ENCODE measurements at regions not wholly inside any gene's neighbourhood (a gene's known extent, or its start where the extent isn't known, plus 50 kb on each side); places are given as distances from the start of the nearest gene placed in this dataset.

GRCh38 chr14:58871573-58871972 is 233.8 kb downstream of the DACT1 start:
- H3K9me3 Mint-ChIP-seq (ENCODE audit: low read depth): no peaks in the 10 kb centered on the region
- H3K27me3 Mint-ChIP-seq: no peaks in the 10 kb centered on the region
- no peaks in the 10 kb centered on the region for H3K4me1 Mint-ChIP-seq (ENCODE audit: low read depth)
- H3K4me3 Mint-ChIP-seq: no peak overlapping the region
- no peaks in the 10 kb centered on the region for H3K36me3 Mint-ChIP-seq
- no peak overlapping the region for H3K27ac Mint-ChIP-seq

GRCh38 chr14:58872061-58872460 is 234.3 kb downstream of the DACT1 start:
- H3K4me1 Mint-ChIP-seq (ENCODE audit: low read depth): no peaks in the 10 kb centered on the region
- H3K27ac Mint-ChIP-seq: no peak overlapping the region
- no peak overlapping the region for H3K4me3 Mint-ChIP-seq
- no peaks in the 10 kb centered on the region for H3K27me3 Mint-ChIP-seq
- H3K9me3 Mint-ChIP-seq (ENCODE audit: low read depth): no peaks in the 10 kb centered on the region
- H3K36me3 Mint-ChIP-seq: no peaks in the 10 kb centered on the region

GRCh38 chr14:58873228-58873953 is 235.6 kb downstream of the DACT1 start:
- no peak overlapping the region for H3K27ac Mint-ChIP-seq
- H3K4me3 Mint-ChIP-seq: no peak overlapping the region
- peaks cover under 1% of the 10 kb centered on the region for H3K27me3 Mint-ChIP-seq
- no peaks in the 10 kb centered on the region for H3K4me1 Mint-ChIP-seq (ENCODE audit: low read depth)
- H3K9me3 Mint-ChIP-seq (ENCODE audit: low read depth): no peaks in the 10 kb centered on the region
- no peaks in the 10 kb centered on the region for H3K36me3 Mint-ChIP-seq

GRCh38 chr14:58875613-58876012 is 237.9 kb downstream of the DACT1 start:
- H3K4me3 Mint-ChIP-seq: no peak overlapping the region
- H3K4me1 Mint-ChIP-seq (ENCODE audit: low read depth): no peaks in the 10 kb centered on the region
- no peaks in the 10 kb centered on the region for H3K9me3 Mint-ChIP-seq (ENCODE audit: low read depth)
- H3K27me3 Mint-ChIP-seq: peaks cover 5% of the 10 kb centered on the region
- H3K36me3 Mint-ChIP-seq: no peaks in the 10 kb centered on the region
- no peak overlapping the region for H3K27ac Mint-ChIP-seq

- Mint-ChIP-seq H3K27me3 (peaks cover 5% of the 10 kb centered on the region), H3K4me3 (no peak overlapping the region), H3K36me3 (no peaks in the 10 kb centered on the region), H3K4me1 (ENCODE audit: low read depth) (no peaks in the 10 kb centered on the region), H3K9me3 (ENCODE audit: low read depth) (no peaks in the 10 kb centered on the region), H3K27ac (no peak overlapping the region)
Observed at GRCh38 chr14:58876608-58877007, 238.8 kb downstream of the DACT1 start.

GRCh38 chr14:58878439-58879139 is 240.8 kb downstream of the DACT1 start:
- Mint-ChIP-seq H3K4me1 (ENCODE audit: low read depth) (no peaks in the 10 kb centered on the region), H3K9me3 (ENCODE audit: low read depth) (no peaks in the 10 kb centered on the region), H3K27ac (no peak overlapping the region), H3K36me3 (no peaks in the 10 kb centered on the region), H3K4me3 (no peak overlapping the region), H3K27me3 (peaks cover 5% of the 10 kb centered on the region)

GRCh38 chr14:58881433-58881832 is 243.7 kb downstream of the DACT1 start:
- Mint-ChIP-seq H3K36me3 (no peaks in the 10 kb centered on the region), H3K4me1 (ENCODE audit: low read depth) (no peaks in the 10 kb centered on the region), H3K27ac (no peak overlapping the region), H3K4me3 (no peak overlapping the region), H3K27me3 (peaks cover 5% of the 10 kb centered on the region), H3K9me3 (ENCODE audit: low read depth) (no peaks in the 10 kb centered on the region)

GRCh38 chr14:58882577-58883018 is 244.8 kb downstream of the DACT1 start:
- H3K9me3 Mint-ChIP-seq (ENCODE audit: low read depth): no peaks in the 10 kb centered on the region
- no peak overlapping the region for H3K27ac Mint-ChIP-seq
- no peak overlapping the region for H3K4me3 Mint-ChIP-seq
- H3K36me3 Mint-ChIP-seq: no peaks in the 10 kb centered on the region
- H3K27me3 Mint-ChIP-seq: peaks cover 6% of the 10 kb centered on the region
- no peaks in the 10 kb centered on the region for H3K4me1 Mint-ChIP-seq (ENCODE audit: low read depth)

- H3K4me3 Mint-ChIP-seq: no peak overlapping the region
- no peaks in the 10 kb centered on the region for H3K9me3 Mint-ChIP-seq (ENCODE audit: low read depth)
- H3K27me3 Mint-ChIP-seq: peaks cover 2% of the 10 kb centered on the region
- no peaks in the 10 kb centered on the region for H3K36me3 Mint-ChIP-seq
- H3K4me1 Mint-ChIP-seq (ENCODE audit: low read depth): no peaks in the 10 kb centered on the region
- no peak overlapping the region for H3K27ac Mint-ChIP-seq
Observed at GRCh38 chr14:58884442-58884841, 246.7 kb downstream of the DACT1 start.

GRCh38 chr14:58887931-58888330 is 250.2 kb downstream of the DACT1 start:
- no peak overlapping the region for H3K4me3 Mint-ChIP-seq
- no peaks in the 10 kb centered on the region for H3K9me3 Mint-ChIP-seq (ENCODE audit: low read depth)
- H3K36me3 Mint-ChIP-seq: no peaks in the 10 kb centered on the region
- peaks cover 2% of the 10 kb centered on the region for H3K27me3 Mint-ChIP-seq
- no peaks in the 10 kb centered on the region for H3K4me1 Mint-ChIP-seq (ENCODE audit: low read depth)
- no peak overlapping the region for H3K27ac Mint-ChIP-seq

GRCh38 chr14:58898655-58899316 is 261.0 kb downstream of the DACT1 start:
- H3K36me3 Mint-ChIP-seq: no peaks in the 10 kb centered on the region
- H3K4me1 Mint-ChIP-seq (ENCODE audit: low read depth): no peaks in the 10 kb centered on the region
- no peaks in the 10 kb centered on the region for H3K9me3 Mint-ChIP-seq (ENCODE audit: low read depth)
- no peak overlapping the region for H3K4me3 Mint-ChIP-seq
- H3K27ac Mint-ChIP-seq: no peak overlapping the region
- peaks cover 5% of the 10 kb centered on the region for H3K27me3 Mint-ChIP-seq

- peaks cover 5% of the 10 kb centered on the region for H3K27me3 Mint-ChIP-seq
- H3K36me3 Mint-ChIP-seq: no peaks in the 10 kb centered on the region
- H3K4me3 Mint-ChIP-seq: no peak overlapping the region
- H3K4me1 Mint-ChIP-seq (ENCODE audit: low read depth): no peaks in the 10 kb centered on the region
- no peak overlapping the region for H3K27ac Mint-ChIP-seq
- no peaks in the 10 kb centered on the region for H3K9me3 Mint-ChIP-seq (ENCODE audit: low read depth)
Observed at GRCh38 chr14:58899317-58899713, 261.6 kb downstream of the DACT1 start.

GRCh38 chr14:58901826-58902225 is 264.1 kb downstream of the DACT1 start:
- Mint-ChIP-seq H3K9me3 (ENCODE audit: low read depth) (no peaks in the 10 kb centered on the region), H3K36me3 (no peaks in the 10 kb centered on the region), H3K27me3 (peaks cover 5% of the 10 kb centered on the region), H3K27ac (no peak overlapping the region), H3K4me1 (ENCODE audit: low read depth) (no peaks in the 10 kb centered on the region), H3K4me3 (no peak overlapping the region)

- Mint-ChIP-seq H3K36me3 (no peaks in the 10 kb centered on the region), H3K4me1 (ENCODE audit: low read depth) (no peaks in the 10 kb centered on the region), H3K27ac (no peak overlapping the region), H3K27me3 (peaks cover 4% of the 10 kb centered on the region), H3K9me3 (ENCODE audit: low read depth) (no peaks in the 10 kb centered on the region), H3K4me3 (no peak overlapping the region)
Observed at GRCh38 chr14:58904776-58905175, 267.0 kb downstream of the DACT1 start.

GRCh38 chr14:58907803-58908202 is 270.0 kb downstream of the DACT1 start:
- no peaks in the 10 kb centered on the region for H3K9me3 Mint-ChIP-seq (ENCODE audit: low read depth)
- H3K27me3 Mint-ChIP-seq: peaks cover 2% of the 10 kb centered on the region
- no peak overlapping the region for H3K27ac Mint-ChIP-seq
- no peaks in the 10 kb centered on the region for H3K36me3 Mint-ChIP-seq
- H3K4me1 Mint-ChIP-seq (ENCODE audit: low read depth): no peaks in the 10 kb centered on the region
- no peak overlapping the region for H3K4me3 Mint-ChIP-seq
